Keratinocyte (primary cell): ENCODE measurements at regions not wholly inside any gene's neighbourhood (a gene's known extent, or its start where the extent isn't known, plus 50 kb on each side); places are given as distances from the start of the nearest gene placed in this dataset.

ENCODE experiments used
- DNase-seq: peaks from one replicate; pipeline ENCODE4 v3.0.0-alpha.2; 2011; ENCODE audit warnings: low read depth, missing footprints, low spot score
- FAIRE-seq: peaks from 2 replicates; lab custom pipeline; 2011; peaks lifted over from hg19 to GRCh38; lab: Jason Lieb, UNC
- H2AFZ ChIP-seq: 2 replicates; pipeline ENCODE4 v1.6.0; 2012; ENCODE audit warnings: low read length, control low read depth, inconsistent platforms; ENCODE audit not compliant: control insufficient read depth
- H3K27ac ChIP-seq: 2 replicates; pipeline ENCODE4 v1.5.1; 2011; ENCODE audit warnings: low read length; ENCODE audit not compliant: control insufficient read depth, insufficient read depth
- H3K27me3 ChIP-seq: 3 replicates; pipeline ENCODE4 v1.6.0; 2011; ENCODE audit warnings: low read length; ENCODE audit not compliant: control insufficient read depth, insufficient read depth; ENCODE audit errors: extremely low read depth
- H3K36me3 ChIP-seq, 2 experiments: 2 replicates in 1 of 2; 3 replicates in 1 of 2; pipeline ENCODE4 v1.5.1; 2011; ENCODE audit warnings: low read length in 2 of 2, mild to moderate bottlenecking in 1 of 2; ENCODE audit not compliant: control insufficient read depth in 2 of 2, insufficient read depth in 2 of 2; ENCODE audit errors: extremely low read depth in 1 of 2
- H3K4me1 ChIP-seq: 3 replicates; pipeline ENCODE4 v1.5.1; 2011; ENCODE audit warnings: low read length; ENCODE audit not compliant: control insufficient read depth, insufficient read depth; ENCODE audit errors: extremely low read depth
- H3K4me2 ChIP-seq: 3 replicates; pipeline ENCODE4 v1.6.0; 2011; ENCODE audit warnings: low read depth, low read length; ENCODE audit not compliant: control insufficient read depth, insufficient read depth; ENCODE audit errors: extremely low read depth
- H3K4me3 ChIP-seq, 3 experiments: fragments of 200-600 bp in 1 of 3; sonication (generic) in 1 of 3; 2 replicates in 2 of 3; 3 replicates in 1 of 3; pipeline ENCODE4 v1.5.1; 2011 to 2016; ENCODE audit warnings: low read length in 3 of 3, mild to moderate bottlenecking in 3 of 3, control low read depth in 2 of 3, inconsistent platforms in 1 of 3, low read depth in 1 of 3, mixed read lengths in 1 of 3, mixed run types in 1 of 3, moderate library complexity in 1 of 3; ENCODE audit not compliant: control insufficient read depth in 2 of 3, insufficient read depth in 2 of 3; ENCODE audit errors: extremely low read depth in 1 of 3
- H3K79me2 ChIP-seq: 2 replicates; pipeline ENCODE4 v1.6.0; 2012; ENCODE audit warnings: low read length; ENCODE audit not compliant: control insufficient read depth, insufficient read depth
- H3K9ac ChIP-seq: 3 replicates; pipeline ENCODE4 v1.6.0; 2011; ENCODE audit warnings: low read length; ENCODE audit not compliant: control insufficient read depth, insufficient read depth; ENCODE audit errors: extremely low read depth
- H3K9me1 ChIP-seq: 3 replicates; pipeline ENCODE4 v1.6.0; 2011; ENCODE audit warnings: low read length; ENCODE audit not compliant: control insufficient read depth, insufficient read depth; ENCODE audit errors: extremely low read depth
- H3K9me3 ChIP-seq: 2 replicates; pipeline ENCODE4 v1.5.1; 2012; ENCODE audit warnings: low read depth, low read length; ENCODE audit not compliant: control insufficient read depth
- H4K20me1 ChIP-seq: 3 replicates; pipeline ENCODE4 v1.6.0; 2011; ENCODE audit warnings: low read length; ENCODE audit not compliant: control insufficient read depth, insufficient read depth; ENCODE audit errors: extremely low read depth
- EZH2 ChIP-seq: IDR thresholded peaks from one replicate; pipeline ENCODE4 v1.6.1; 2012; ENCODE audit warnings: inconsistent platforms, mild to moderate bottlenecking, low read length, moderate library complexity
- dilution Hi-C: fragments of 300-500 bp; cut with MboI; formaldehyde crosslinking; loops from one replicate; pipeline ENCODE4 v1.7.0; 2020; ENCODE audit warnings: low sequenced_read_pairs; ENCODE audit not compliant: extremely low pct_ligation_motif_present
- TF ChIP-seq, protein P1 (sequence below), 3 experiments: IDR thresholded peaks in 1 of 3; conservative IDR thresholded peaks in 1 of 3; optimal IDR thresholded peaks in 1 of 3; 2 replicates in 2 of 3; 3 replicates in 1 of 3; pipeline versions ENCODE3 to v1.5.1; 2011; ENCODE audit warnings: low read length in 3 of 3, mild to moderate bottlenecking in 3 of 3, moderate library complexity in 2 of 3, control low read depth in 1 of 3, inconsistent platforms in 1 of 3; ENCODE audit not compliant: insufficient read depth in 2 of 3; ENCODE audit errors: extremely low read depth in 1 of 3

DNA sequence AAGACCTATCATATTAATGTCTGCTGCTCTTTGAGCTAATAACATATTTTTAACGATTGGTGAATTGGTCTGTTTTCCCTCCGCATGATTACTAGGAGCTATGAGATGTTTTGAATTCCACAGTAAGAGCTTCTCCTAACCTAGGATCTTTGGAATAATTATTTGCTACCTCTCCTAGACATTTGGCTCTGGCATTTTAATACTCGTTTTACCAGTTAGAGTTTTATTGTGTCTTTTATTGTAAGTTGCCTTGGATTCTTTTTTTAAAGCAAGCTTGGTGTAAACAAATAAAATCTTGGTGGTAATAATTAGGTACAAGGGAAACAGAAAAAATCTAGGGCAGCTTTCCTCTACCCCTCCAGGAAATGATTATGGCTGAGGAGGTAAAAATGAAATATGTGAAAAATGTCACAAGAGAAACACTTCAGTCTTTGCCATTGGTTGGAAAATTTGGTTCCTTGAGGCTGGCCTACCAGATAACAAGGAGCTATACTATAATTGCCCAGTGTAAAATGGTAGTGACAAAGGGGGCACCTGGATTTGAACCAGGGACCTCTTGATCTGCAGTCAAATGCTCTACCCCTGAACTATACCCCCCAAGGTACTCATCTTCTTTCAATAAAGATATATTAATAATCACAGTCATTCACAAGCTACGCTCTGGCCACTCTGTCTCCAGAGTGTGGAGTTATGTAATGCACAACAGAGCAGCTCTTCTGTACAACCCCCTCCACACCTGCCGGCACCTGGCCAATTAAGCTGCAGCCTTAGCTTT is 85.4 kb downstream of the ZNF777 start:
- FAIRE-seq (no peak), DNase-seq (no peak)
- no peaks in the 10 kb centered on the region for H3K4me1 ChIP-seq
- no peak overlapping the region for H3K27ac ChIP-seq
- H3K36me3 ChIP-seq, result no peaks in the 10 kb centered on the region
- H3K4me2 ChIP-seq, result no peak overlapping the region
- H4K20me1 ChIP-seq, result no peaks in the 10 kb centered on the region
- H3K9ac ChIP-seq, result no peak overlapping the region
- H3K27me3 ChIP-seq, result no peaks in the 10 kb centered on the region
- H2AFZ ChIP-seq, result no peak overlapping the region
- H3K79me2 ChIP-seq, result no peaks in the 10 kb centered on the region
- H3K9me3 ChIP-seq, result no peaks in the 10 kb centered on the region
- dilution Hi-C loops, result no loop called here
- TF ChIP-seq, protein P1, sequence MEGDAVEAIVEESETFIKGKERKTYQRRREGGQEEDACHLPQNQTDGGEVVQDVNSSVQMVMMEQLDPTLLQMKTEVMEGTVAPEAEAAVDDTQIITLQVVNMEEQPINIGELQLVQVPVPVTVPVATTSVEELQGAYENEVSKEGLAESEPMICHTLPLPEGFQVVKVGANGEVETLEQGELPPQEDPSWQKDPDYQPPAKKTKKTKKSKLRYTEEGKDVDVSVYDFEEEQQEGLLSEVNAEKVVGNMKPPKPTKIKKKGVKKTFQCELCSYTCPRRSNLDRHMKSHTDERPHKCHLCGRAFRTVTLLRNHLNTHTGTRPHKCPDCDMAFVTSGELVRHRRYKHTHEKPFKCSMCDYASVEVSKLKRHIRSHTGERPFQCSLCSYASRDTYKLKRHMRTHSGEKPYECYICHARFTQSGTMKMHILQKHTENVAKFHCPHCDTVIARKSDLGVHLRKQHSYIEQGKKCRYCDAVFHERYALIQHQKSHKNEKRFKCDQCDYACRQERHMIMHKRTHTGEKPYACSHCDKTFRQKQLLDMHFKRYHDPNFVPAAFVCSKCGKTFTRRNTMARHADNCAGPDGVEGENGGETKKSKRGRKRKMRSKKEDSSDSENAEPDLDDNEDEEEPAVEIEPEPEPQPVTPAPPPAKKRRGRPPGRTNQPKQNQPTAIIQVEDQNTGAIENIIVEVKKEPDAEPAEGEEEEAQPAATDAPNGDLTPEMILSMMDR (optimal IDR thresholded peaks at IDR 0.05 in 1 of 3, IDR thresholded peaks at IDR 0.05 in 1 of 3, conservative IDR thresholded peaks at IDR 0.05 in 1 of 3; ENCODE audit: extremely low read depth in 1 of 3, insufficient read depth in 2 of 3, low read length in 3 of 3), result no peak
- no peak for TF ChIP-seq EZH2
- no peaks in the 10 kb centered on the region for H3K9me1 ChIP-seq
- H3K4me3 ChIP-seq, result no peak overlapping the region

DNA sequence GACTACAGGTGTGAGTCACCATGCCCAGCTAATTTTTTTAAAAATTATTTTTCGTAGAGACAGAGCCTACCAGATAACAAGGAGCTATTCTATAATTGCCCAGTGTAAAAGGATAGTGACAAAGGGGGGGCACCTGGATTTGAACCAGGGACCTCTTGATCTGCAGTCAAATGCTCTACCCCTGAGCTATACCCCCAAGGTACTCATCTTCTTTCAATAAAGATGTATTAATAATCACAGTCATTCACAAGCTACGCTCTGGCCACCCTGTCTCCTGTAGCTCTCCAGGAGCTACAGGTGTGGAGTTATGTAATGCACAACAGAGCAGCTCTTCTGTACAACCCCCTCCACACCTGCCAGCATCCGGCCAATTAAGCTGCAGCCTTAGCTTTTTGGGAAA is 83.5 kb downstream of the ZNF777 start:
- Histone ChIP-seq H3K9me3 (no peaks in the 10 kb centered on the region), H3K79me2 (no peaks in the 10 kb centered on the region), H3K27me3 (no peaks in the 10 kb centered on the region), H4K20me1 (no peaks in the 10 kb centered on the region), H2AFZ (no peak overlapping the region), H3K9me1 (no peaks in the 10 kb centered on the region), H3K4me3 (no peak overlapping the region), H3K27ac (no peak overlapping the region), H3K4me1 (no peaks in the 10 kb centered on the region), H3K36me3 (no peaks in the 10 kb centered on the region), H3K4me2 (no peak overlapping the region), H3K9ac (no peak overlapping the region)
- FAIRE-seq (no peak), DNase-seq (no peak)
- no peak for TF ChIP-seq EZH2
- TF ChIP-seq, protein P1 (optimal IDR thresholded peaks at IDR 0.05 in 1 of 3, IDR thresholded peaks at IDR 0.05 in 1 of 3, conservative IDR thresholded peaks at IDR 0.05 in 1 of 3; ENCODE audit: extremely low read depth in 1 of 3, insufficient read depth in 2 of 3, low read length in 3 of 3), result no peak
- dilution Hi-C loops, result no loop called here
